Karpas-422 (cell line): ENCODE measurements at regions not wholly inside any gene's neighbourhood (a gene's known extent, or its start where the extent isn't known, plus 50 kb on each side); places are given as distances from the start of the nearest gene placed in this dataset.

Experiments used
- DNase-seq: peaks from one replicate; pipeline ENCODE4 v3.0.0-alpha.2; 2015
- H2AFZ ChIP-seq: fragments of 200-600 bp; sonication (generic); 2 replicates; pipeline ENCODE4 v1.6.1; 2014; ENCODE audit warnings: antibody characterized with exemption, low read length, mixed read lengths
- H3K27ac ChIP-seq: fragments of 200-600 bp; sonication (generic); 2 replicates; pipeline ENCODE4 v1.5.1; 2014; ENCODE audit warnings: mild to moderate bottlenecking, low read length, moderate library complexity
- H3K27me3 ChIP-seq: fragments of 200-600 bp; sonication (generic); 2 replicates; pipeline ENCODE4 v1.6.1; 2014; ENCODE audit warnings: low read length, mixed read lengths
- H3K36me3 ChIP-seq: fragments of 200-600 bp; sonication (generic); 2 replicates; pipeline ENCODE4 v1.6.1; 2014; ENCODE audit warnings: low read length, mixed read lengths; ENCODE audit not compliant: insufficient read depth
- H3K4me1 ChIP-seq: fragments of 200-600 bp; sonication (generic); 2 replicates; pipeline ENCODE4 v1.6.1; 2014; ENCODE audit warnings: mild to moderate bottlenecking, low read length, mixed read lengths
- H3K4me2 ChIP-seq: fragments of 200-600 bp; sonication (generic); 2 replicates; pipeline ENCODE4 v1.6.1; 2014; ENCODE audit warnings: low read length, low read depth, mild to moderate bottlenecking; ENCODE audit not compliant: poor library complexity, severe bottlenecking
- H3K4me3 ChIP-seq: fragments of 200-600 bp; sonication (generic); 2 replicates; pipeline ENCODE4 v1.5.1; 2014; ENCODE audit warnings: mild to moderate bottlenecking, antibody characterized with exemption, low read length, mixed read lengths
- H3K79me2 ChIP-seq: fragments of 200-600 bp; sonication (generic); 2 replicates; pipeline ENCODE4 v1.6.1; 2014; ENCODE audit warnings: mild to moderate bottlenecking, low read length, mixed read lengths
- H3K9ac ChIP-seq: fragments of 200-600 bp; sonication (generic); 2 replicates; pipeline ENCODE4 v1.6.0; 2014; ENCODE audit warnings: low read length
- H3K9me2 ChIP-seq: fragments of 200-600 bp; sonication (generic), shearing (Covaris generic); replicated peaks from 2 replicates; pipeline ENCODE4 v1.6.0; 2014; ENCODE audit warnings: mild to moderate bottlenecking, low read length, moderate library complexity; ENCODE audit not compliant: insufficient read depth
- H3K9me3 ChIP-seq: fragments of 300-700, 200-600 bp; sonication (generic); 2 replicates; pipeline ENCODE4 v1.6.1; 2014; ENCODE audit warnings: low read length, mixed read lengths
- H4K20me1 ChIP-seq: fragments of 200-600 bp; sonication (generic); 2 replicates; pipeline ENCODE4 v1.6.1; 2014; ENCODE audit warnings: mild to moderate bottlenecking, antibody characterized with exemption, low read length, low read depth; ENCODE audit not compliant: insufficient read depth

GRCh38 chr2:443216-443615 is 155.3 kb upstream of the ALKAL2 start:
- Histone ChIP-seq H3K27ac (no peak overlapping the region), H4K20me1 (no peaks in the 10 kb centered on the region), H3K9me2 (no peaks in the 10 kb centered on the region), H3K4me1 (peaks cover 41% of the 10 kb centered on the region), H2AFZ (peak overlapping the region; percentile 87), H3K9ac (peak overlapping the region; percentile 43), H3K9me3 (no peaks in the 10 kb centered on the region), H3K4me3 (peak overlapping the region; percentile 46; the same call in 1 of the 2 replicates), H3K27me3 (no peaks in the 10 kb centered on the region), H3K79me2 (no peaks in the 10 kb centered on the region), H3K4me2 (peak overlapping the region; percentile 70), H3K36me3 (no peaks in the 10 kb centered on the region)
- peak; percentile 67 for DNase-seq

- Histone ChIP-seq H3K4me1 (peaks cover 38% of the 10 kb centered on the region), H4K20me1 (no peaks in the 10 kb centered on the region), H3K9me3 (no peaks in the 10 kb centered on the region; the same call in 1 of the 2 replicates), H3K36me3 (no peaks in the 10 kb centered on the region), H2AFZ (no peak overlapping the region), H3K27me3 (no peaks in the 10 kb centered on the region), H3K9ac (no peak overlapping the region), H3K79me2 (no peaks in the 10 kb centered on the region), H3K27ac (no peak overlapping the region), H3K4me2 (no peak overlapping the region), H3K4me3 (no peak overlapping the region), H3K9me2 (no peaks in the 10 kb centered on the region)
- no peak for DNase-seq
Measured at GRCh38 chr2:441258-442022, 153.5 kb upstream of the ALKAL2 start.

- no peak overlapping the region for H3K4me3 ChIP-seq
- H3K79me2 ChIP-seq, result no peaks in the 10 kb centered on the region
- no peaks in the 10 kb centered on the region for H3K36me3 ChIP-seq
- no peaks in the 10 kb centered on the region for H3K9me2 ChIP-seq
- no peaks in the 10 kb centered on the region for H3K27me3 ChIP-seq
- H2AFZ ChIP-seq, result no peak overlapping the region
- no peaks in the 10 kb centered on the region; the same call in 1 of the 2 replicates for H3K9me3 ChIP-seq
- H3K4me1 ChIP-seq, result peaks cover 27% of the 10 kb centered on the region
- no peak overlapping the region for H3K4me2 ChIP-seq
- no peak for DNase-seq
- no peaks in the 10 kb centered on the region for H4K20me1 ChIP-seq
- H3K27ac ChIP-seq, result no peak overlapping the region
- H3K9ac ChIP-seq, result no peak overlapping the region
Measured at GRCh38 chr2:440403-440740, 152.5 kb upstream of the ALKAL2 start.

GRCh38 chr2:439556-440402 is 151.9 kb upstream of the ALKAL2 start:
- H3K79me2 ChIP-seq, result no peaks in the 10 kb centered on the region
- H3K9ac ChIP-seq, result no peak overlapping the region
- H3K36me3 ChIP-seq, result no peaks in the 10 kb centered on the region
- H3K4me1 ChIP-seq, result peaks cover 25% of the 10 kb centered on the region
- H3K9me2 ChIP-seq, result no peaks in the 10 kb centered on the region
- H3K4me3 ChIP-seq, result no peak overlapping the region
- H3K27me3 ChIP-seq, result no peaks in the 10 kb centered on the region
- H3K9me3 ChIP-seq, result no peaks in the 10 kb centered on the region; the same call in 1 of the 2 replicates
- H4K20me1 ChIP-seq, result no peaks in the 10 kb centered on the region
- no peak for DNase-seq
- H2AFZ ChIP-seq, result no peak overlapping the region
- H3K4me2 ChIP-seq, result no peak overlapping the region
- H3K27ac ChIP-seq, result no peak overlapping the region

GRCh38 chr2:439077-439476 is 151.2 kb upstream of the ALKAL2 start:
- H3K4me3 ChIP-seq, result no peak overlapping the region
- no peak overlapping the region for H3K4me2 ChIP-seq
- no peaks in the 10 kb centered on the region for H3K79me2 ChIP-seq
- no peaks in the 10 kb centered on the region for H3K27me3 ChIP-seq
- H3K9me2 ChIP-seq, result no peaks in the 10 kb centered on the region
- H3K4me1 ChIP-seq, result peaks cover 23% of the 10 kb centered on the region
- H4K20me1 ChIP-seq, result no peaks in the 10 kb centered on the region
- no peaks in the 10 kb centered on the region for H3K36me3 ChIP-seq
- H3K27ac ChIP-seq, result no peak overlapping the region
- no peaks in the 10 kb centered on the region; the same call in 1 of the 2 replicates for H3K9me3 ChIP-seq
- DNase-seq, result no peak
- H2AFZ ChIP-seq, result no peak overlapping the region
- no peak overlapping the region for H3K9ac ChIP-seq

GRCh38 chr2:437756-438393 is 150.0 kb upstream of the ALKAL2 start:
- H3K4me3 ChIP-seq, result peak overlapping the region; percentile 25; the same call in 1 of the 2 replicates

GRCh38 chr2:437180-437579 is 149.3 kb upstream of the ALKAL2 start:
- H3K4me3 ChIP-seq, result no peak overlapping the region
- H3K9ac ChIP-seq, result no peak overlapping the region
- H3K9me3 ChIP-seq, result no peaks in the 10 kb centered on the region; the same call in 1 of the 2 replicates
- no peak overlapping the region for H2AFZ ChIP-seq
- no peaks in the 10 kb centered on the region for H3K9me2 ChIP-seq
- H3K4me1 ChIP-seq, result peaks cover 10% of the 10 kb centered on the region
- no peak overlapping the region for H3K27ac ChIP-seq
- H3K4me2 ChIP-seq, result peak overlapping the region; percentile 63
- H3K36me3 ChIP-seq, result no peaks in the 10 kb centered on the region
- H3K27me3 ChIP-seq, result no peaks in the 10 kb centered on the region
- H3K79me2 ChIP-seq, result no peaks in the 10 kb centered on the region
- DNase-seq, result no peak
- no peaks in the 10 kb centered on the region for H4K20me1 ChIP-seq

More at GRCh38 chr2:437756-438393, 150.0 kb upstream of the ALKAL2 start:
- Histone ChIP-seq H3K4me2 (peak overlapping the region; percentile 63), H3K9me3 (no peaks in the 10 kb centered on the region; the same call in 1 of the 2 replicates), H2AFZ (peak overlapping the region; percentile 40; the same call in 1 of the 2 replicates), H3K9me2 (no peaks in the 10 kb centered on the region), H4K20me1 (no peaks in the 10 kb centered on the region), H3K79me2 (no peaks in the 10 kb centered on the region), H3K9ac (no peak overlapping the region; the same call in 1 of the 2 replicates), H3K27ac (no peak overlapping the region), H3K27me3 (no peaks in the 10 kb centered on the region), H3K36me3 (no peaks in the 10 kb centered on the region), H3K4me1 (peaks cover 11% of the 10 kb centered on the region)
- peak; percentile 65 for DNase-seq

GRCh38 chr2:436205-436604 is 148.3 kb upstream of the ALKAL2 start:
- H4K20me1 ChIP-seq, result no peaks in the 10 kb centered on the region
- H3K27me3 ChIP-seq, result no peaks in the 10 kb centered on the region
- no peak overlapping the region for H3K4me2 ChIP-seq
- H3K4me3 ChIP-seq, result no peak overlapping the region
- H3K79me2 ChIP-seq, result no peaks in the 10 kb centered on the region
- H2AFZ ChIP-seq, result no peak overlapping the region
- peaks cover 10% of the 10 kb centered on the region for H3K4me1 ChIP-seq
- no peaks in the 10 kb centered on the region for H3K36me3 ChIP-seq
- DNase-seq, result no peak
- H3K9me2 ChIP-seq, result no peaks in the 10 kb centered on the region
- no peaks in the 10 kb centered on the region; the same call in 1 of the 2 replicates for H3K9me3 ChIP-seq
- no peak overlapping the region for H3K27ac ChIP-seq
- H3K9ac ChIP-seq, result no peak overlapping the region
